ENCODE measurements at regions not wholly inside any gene's neighbourhood (a gene's known extent, or its start where the extent isn't known, plus 50 kb on each side); places are given as distances from the start of the nearest gene placed in this dataset.

DNA sequence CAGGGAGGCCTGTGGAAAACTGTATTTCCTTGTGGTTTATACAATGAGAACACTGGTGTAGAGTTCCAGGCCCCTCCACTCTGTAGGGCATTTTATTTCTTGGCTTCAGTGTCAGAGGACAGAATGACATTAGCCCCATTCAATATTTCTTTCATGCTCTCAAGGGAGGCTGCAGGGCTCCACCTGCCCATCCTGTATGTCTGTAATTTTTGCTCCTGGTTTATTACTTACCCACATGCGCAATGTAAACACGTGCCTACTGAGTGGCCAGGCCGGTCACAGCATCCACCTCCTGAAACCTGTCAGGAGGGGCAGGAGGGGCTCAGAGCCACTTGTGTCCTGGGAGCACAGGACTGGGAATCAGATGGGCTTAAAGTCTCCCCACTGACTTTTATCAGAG, 82.4 kb downstream of the GADD45G start:
- TF ChIP-seq, protein P1, sequence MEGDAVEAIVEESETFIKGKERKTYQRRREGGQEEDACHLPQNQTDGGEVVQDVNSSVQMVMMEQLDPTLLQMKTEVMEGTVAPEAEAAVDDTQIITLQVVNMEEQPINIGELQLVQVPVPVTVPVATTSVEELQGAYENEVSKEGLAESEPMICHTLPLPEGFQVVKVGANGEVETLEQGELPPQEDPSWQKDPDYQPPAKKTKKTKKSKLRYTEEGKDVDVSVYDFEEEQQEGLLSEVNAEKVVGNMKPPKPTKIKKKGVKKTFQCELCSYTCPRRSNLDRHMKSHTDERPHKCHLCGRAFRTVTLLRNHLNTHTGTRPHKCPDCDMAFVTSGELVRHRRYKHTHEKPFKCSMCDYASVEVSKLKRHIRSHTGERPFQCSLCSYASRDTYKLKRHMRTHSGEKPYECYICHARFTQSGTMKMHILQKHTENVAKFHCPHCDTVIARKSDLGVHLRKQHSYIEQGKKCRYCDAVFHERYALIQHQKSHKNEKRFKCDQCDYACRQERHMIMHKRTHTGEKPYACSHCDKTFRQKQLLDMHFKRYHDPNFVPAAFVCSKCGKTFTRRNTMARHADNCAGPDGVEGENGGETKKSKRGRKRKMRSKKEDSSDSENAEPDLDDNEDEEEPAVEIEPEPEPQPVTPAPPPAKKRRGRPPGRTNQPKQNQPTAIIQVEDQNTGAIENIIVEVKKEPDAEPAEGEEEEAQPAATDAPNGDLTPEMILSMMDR (IDR thresholded peaks at IDR 0.05; ENCODE audit: low read depth, low read length) = no peak
- TF ChIP-seq POLR2A (IDR thresholded peaks at IDR 0.05; ENCODE audit: extremely low read depth, insufficient read length) = no peak
